Gastroesophageal sphincter (tissue), 3 donors: ENCODE measurements at regions not wholly inside any gene's neighbourhood (a gene's known extent, or its start where the extent isn't known, plus 50 kb on each side); places are given as distances from the start of the nearest gene placed in this dataset.

ENCODE experiments used
- CTCF ChIP-seq, 4 experiments: fragments of 200-600 bp in 2 of 4; fragments of 450-650 bp in 2 of 4; sonication (generic) in 1 of 4; IDR thresholded peaks; one replicate each; pipeline ENCODE4 v1.5.1; 2017 to 2019; ENCODE audit warnings: antibody characterized with exemption in 4 of 4, mild to moderate bottlenecking in 2 of 4, moderate library complexity in 2 of 4
- POLR2A ChIP-seq, 2 donors: fragments of 450-650 bp; IDR thresholded peaks; one replicate each; pipeline ENCODE4 v1.6.1; 2017; ENCODE audit warnings: antibody characterized with exemption in 2 of 2, mild to moderate bottlenecking in 2 of 2, moderate library complexity in 1 of 2
- POLR2AphosphoS5 ChIP-seq: sonication (generic); formaldehyde crosslinking; IDR thresholded peaks from one replicate; pipeline ENCODE4 v1.6.1; 2017; ENCODE audit warnings: antibody characterized with exemption

- TF ChIP-seq POLR2A (IDR thresholded peaks at IDR 0.05) (no peak), CTCF (IDR thresholded peaks at IDR 0.05) (no peak), POLR2AphosphoS5 (no peak)
Observed at GRCh38 chr6:37551446-37551845, 51.8 kb upstream of the CCDC167 start.
